ENCODE measurements at regions not wholly inside any gene's neighbourhood (a gene's known extent, or its start where the extent isn't known, plus 50 kb on each side); places are given as distances from the start of the nearest gene placed in this dataset.

DNA sequence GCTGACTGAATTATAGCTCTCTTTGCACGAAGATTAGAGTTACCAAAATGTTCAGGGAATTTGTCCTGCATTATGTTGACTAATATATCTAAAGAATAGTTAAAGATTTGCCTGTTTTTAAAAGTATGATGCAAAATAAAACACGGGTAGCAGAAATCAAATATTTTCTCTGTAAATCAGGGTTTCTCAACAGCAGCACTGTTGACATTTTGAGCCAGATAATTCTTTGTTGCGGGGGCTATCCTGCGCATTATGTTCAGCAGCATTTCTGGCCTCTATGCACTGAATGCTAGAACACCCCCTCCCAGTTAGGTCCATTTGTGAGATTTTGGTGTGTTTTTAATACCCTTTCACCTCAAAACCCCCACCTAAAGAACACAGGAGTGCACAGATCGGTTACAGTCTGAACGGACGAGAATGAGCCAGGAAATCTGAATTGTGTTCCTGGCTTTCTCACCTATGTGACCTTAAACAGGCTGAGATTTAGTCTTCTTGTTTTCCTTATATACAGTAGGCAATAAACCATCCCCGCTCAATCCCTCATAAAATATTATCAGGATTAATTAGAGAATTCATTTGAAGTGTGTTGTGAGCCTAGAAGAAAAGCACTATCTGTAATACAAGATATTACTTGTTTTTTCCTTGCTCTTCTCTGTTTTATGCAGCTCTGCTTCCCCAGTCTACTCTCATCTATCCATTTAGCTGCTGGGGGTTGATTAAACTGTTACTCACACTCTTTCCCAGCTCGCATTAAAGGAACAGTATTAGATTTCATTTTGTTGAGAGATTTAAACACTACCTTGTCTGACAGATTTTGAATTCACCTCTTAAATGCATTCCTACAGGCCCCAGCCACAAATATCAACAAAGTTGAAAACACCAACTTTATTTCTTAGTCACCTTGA, 247.5 kb upstream of the GOLIM4 start:
- no peak for DNase-seq

- no peak for DNase-seq
These were observed 246.5 kb upstream of the GOLIM4 start for GRCh38 chr3:168341956-168342936.

DNA sequence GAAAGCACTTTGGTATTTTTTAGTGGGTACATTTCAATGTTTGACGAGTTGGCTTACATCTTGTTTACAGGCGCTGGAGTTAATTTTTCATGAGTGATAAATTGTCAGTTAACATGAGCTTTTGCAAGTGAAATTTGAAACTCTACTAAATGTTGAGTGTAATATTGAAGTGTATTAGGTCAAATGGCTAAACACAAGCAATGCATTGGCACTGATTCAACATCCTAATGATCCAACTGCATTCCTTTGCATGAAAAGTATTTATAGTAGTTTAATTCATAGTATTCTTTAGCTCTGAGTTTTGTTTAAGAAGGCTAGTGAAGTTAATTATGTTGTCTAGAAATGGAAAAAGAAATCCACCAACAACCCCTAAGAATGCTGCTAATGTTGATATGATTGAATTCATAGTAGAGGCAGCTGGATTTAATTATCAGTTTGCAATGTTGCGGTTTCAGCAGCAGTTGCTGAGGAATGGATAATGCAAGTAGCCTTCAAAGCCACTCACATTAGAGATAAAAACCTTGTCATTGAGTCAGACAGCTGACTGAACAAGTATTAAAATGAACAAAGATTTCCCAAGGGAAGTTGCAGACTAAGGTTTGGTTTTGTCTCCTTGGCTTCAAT, 245.6 kb upstream of the GOLIM4 start:
- DNase-seq: no peak

GRCh38 chr3:168338161-168338560, 242.4 kb upstream of the GOLIM4 start:
- no peak for DNase-seq

- DNase-seq: no peak
These were observed 240.6 kb upstream of the GOLIM4 start for GRCh38 chr3:168336276-168336675.

DNA sequence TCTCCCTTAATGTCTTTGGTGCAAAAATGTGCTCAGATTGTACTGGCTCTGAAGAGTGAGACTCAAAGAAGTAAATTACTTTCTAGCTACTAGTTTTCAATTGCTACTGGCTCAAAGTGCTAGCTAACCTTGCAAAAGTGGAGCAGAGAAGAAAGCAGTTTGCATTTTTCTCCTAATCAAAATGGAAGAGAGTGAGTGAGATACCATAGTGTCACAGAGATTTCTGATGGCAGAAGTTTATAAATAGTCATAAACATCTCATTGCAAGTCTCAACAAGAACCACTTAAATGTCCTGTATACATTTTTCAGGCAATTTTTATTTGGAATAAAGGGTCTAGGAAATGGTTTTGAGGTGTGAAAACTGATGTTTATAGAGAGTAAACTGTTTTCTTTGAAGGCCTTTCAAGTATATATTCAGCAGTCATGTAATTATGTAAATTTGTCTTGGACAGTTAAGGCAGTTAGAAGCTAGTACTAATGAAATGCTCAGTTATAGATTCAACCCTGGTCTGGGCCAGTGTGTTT, 237.7 kb upstream of the GOLIM4 start:
- no peak for DNase-seq

DNA sequence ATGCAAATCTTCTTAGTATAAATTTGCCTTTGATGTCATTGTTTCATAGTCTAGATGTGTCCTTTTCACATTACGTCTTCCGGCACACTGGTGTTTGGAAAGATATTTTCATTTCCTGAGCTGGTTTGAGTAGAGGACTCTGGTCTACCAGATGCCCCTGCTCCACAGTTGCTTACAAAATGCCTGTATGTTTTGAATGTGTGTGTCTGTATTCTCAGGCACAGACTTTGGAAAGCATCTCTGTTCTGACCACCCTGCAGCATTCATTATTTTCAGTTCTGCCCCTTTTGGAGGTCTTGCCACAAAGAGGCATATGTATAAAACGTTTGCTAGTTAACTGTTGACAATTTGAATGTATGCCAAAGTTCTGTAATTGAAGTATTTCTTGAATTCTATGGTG, 236.0 kb upstream of the GOLIM4 start:
- no peak for DNase-seq

DNA sequence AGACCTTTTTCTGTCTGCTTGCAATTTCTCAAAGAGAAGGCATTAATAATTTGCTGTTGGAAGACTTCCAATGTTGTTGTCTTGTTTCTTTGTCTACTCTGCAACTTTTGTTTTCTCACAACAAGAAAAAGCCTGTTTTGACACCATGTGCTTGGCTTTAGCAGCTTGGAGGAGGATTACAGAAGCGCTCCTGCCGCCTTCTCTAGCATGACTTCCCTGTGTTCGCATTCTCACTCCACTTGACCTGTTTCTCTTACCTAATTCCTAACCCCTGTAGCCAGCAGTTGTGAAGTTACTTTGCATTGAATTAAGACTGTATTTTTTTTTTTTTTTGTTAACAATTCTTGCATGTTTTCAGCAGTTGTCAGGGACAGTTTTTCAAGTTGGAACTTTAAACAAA, 235.3 kb upstream of the GOLIM4 start:
- DNase-seq: no peak

DNA sequence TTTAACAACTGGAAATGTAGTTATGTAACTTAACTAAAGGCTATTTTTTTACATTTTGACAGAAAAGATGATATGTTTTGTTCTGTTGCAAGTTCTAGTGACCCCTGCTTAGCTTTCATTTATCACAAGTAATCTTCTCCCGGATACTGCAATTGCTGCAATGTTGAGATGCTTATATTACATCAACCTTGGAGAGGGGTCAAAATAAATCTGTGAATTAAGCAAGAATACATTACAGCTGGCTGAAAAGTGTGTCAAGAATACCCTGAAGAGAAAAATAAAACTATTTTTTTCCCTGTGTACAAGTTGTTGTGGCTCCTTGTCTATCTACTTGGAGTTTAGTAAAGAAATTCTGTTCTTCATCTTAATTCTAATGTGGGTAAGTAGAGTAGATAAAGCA, 232.1 kb upstream of the GOLIM4 start:
- no peak for DNase-seq

DNA sequence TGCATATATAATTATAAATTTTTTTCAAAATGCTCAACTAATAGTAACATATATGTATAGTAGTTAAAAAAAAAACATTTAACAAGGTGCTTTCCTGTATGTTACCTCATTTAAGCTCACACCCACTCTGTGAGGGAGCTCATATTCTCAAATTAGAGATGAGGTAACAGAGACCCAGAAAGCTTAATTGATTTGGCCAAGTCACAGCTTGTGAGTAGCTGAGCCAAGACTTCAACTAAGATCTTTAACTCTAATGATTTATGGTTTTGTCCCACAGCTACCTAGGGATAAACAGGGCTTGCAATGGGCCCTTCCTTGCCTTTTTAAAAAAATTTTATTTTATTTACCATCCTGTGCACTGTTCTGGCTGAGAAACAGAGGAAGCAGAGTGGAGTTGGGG, 230.0 kb upstream of the GOLIM4 start:
- no peak for DNase-seq

- no peak for DNase-seq
These were observed 227.2 kb upstream of the GOLIM4 start for GRCh38 chr3:168322941-168323340.

DNA sequence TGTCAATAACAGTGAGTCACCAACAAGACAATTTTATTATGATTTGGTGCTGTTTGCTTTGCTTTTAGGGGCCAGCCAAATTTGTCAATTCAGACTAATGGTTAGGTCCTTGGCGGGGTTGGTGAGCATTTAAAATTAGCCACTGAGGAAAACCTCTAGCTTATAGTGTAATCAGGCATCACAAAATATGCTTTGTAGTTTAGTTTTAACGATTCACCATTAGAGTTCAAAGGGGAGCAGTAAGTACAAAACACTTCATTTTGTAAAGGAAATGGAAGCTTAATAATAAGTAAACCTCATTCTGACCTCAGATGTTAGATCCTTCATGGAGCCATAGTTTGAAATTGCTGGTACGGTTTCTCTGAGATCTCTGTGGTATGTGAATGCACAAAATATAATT, 218.4 kb upstream of the GOLIM4 start:
- DNase-seq: no peak

DNA sequence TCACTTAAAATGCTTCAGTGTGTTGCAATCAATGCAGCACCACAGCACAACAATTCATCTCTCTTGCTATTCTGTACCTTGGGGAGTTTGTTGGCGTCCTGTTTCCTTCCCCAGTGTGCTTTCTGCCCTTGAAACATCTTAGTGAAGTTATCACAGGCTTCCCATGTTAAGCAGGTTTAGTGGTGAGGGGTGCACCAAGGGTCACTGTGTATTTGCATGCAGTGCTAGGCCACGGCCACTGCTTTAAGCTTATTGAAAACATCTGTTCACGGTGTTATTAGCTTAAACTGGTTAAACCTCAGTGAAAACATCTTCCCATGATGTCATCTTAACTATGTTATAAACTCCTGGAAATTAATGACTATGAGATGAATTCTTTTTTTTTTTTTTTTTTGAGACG, 217.3 kb upstream of the GOLIM4 start:
- no peak for DNase-seq

DNA sequence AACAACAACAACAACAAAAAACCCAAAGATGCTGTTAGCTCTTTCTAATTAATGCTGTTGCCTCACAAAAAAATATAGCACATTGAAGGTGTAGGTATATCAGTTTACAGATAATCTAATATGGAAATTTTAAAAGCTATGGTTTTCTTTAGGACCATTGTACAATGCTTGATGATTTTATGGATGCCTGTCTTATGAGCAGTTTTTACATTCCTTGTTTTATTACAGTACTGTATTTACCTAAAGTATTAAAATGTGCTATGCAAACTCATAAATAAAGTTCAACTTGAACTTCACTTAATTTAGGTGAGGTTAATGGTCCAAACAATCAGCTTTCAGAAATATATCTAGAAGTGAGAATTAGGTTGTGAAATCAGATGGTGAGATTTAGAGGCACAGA, 212.2 kb upstream of the GOLIM4 start:
- DNase-seq: no peak

GRCh38 chr3:168295027-168295426, 199.3 kb upstream of the GOLIM4 start:
- no peak for DNase-seq

DNA sequence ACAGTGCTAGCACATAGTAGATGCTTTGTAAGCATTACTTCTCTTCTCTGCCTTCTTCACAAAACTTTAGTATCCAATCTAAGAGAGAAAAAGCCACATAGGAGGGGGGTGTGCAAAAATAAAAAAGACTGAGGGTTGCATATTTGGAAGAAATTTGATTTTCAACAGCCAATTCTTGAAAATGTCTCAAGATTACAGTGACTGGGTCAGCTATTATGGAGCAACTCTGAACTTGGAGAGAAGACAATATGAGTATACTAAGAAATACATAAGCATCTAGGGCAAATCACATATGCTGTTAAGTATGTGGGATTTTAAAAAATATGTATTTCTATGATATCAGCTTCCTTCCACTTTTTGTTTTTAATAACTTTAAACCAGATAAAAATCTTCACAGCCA, 196.6 kb upstream of the GOLIM4 start:
- DNase-seq: no peak

GRCh38 chr3:168289471-168290008, 193.8 kb upstream of the GOLIM4 start:
- no peak for DNase-seq

DNA sequence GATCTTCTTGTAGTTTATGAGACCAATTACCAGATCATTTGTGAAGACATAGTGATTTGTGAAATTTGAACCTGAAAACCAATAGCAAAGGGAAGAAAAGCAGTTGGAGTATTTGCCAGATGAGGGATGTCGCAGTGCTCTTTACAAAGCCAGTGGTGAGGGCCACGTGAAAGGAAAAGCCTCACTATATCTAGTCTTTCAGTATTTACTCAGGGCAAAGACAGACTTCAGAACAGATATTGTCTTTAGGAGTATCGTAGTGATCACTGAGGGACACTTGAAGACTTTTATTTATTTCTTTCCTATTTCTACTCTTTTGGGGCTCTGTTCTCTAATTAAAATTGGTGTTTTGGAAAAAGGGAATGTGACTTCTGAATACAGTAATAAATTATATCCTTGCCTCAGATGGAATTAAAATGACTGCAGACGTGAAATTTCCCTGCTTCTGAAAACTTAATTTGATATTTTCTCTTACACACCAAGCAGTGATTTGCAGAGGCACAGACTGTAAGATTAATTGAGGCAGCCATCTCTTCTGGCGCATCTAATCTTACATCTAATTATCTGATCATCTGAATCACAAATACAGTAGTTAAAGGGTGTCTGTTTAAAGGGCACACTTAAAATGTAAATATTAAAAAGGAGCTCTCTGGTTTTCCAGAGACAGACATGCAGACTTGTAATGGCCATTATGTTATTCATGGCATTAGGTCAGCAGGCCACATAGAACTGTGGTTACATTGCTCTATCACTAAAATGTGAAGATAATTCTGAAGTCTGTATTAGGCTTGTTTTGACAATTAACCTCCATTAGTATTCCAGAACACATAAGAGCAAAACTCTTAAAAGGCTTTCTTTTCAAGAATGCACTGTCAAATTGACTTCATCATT, 193.0 kb upstream of the GOLIM4 start:
- DNase-seq: no peak

GRCh38 chr3:168285506-168285905, 189.8 kb upstream of the GOLIM4 start:
- DNase-seq: no peak

- no peak for DNase-seq
These were observed 189.0 kb upstream of the GOLIM4 start for GRCh38 chr3:168284728-168285127.

DNA sequence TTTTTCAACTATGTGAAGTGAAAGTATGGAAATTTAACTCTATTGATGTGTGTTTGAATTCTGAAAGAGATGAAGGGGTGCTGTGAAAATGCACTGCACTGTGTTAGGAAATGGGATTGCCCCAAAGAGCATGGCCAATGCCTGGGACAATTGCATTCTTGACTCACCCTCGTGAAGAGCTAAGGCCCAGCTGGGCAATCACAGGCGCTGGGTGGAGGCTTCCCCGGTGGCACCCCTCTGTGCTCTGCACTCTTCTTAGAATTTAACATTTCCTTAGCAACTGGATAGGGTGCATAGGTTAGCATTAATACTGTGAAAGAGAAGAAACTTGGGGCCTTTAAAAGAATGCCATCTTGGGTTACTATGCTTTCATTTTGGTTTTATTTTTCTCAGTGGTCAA, 179.9 kb upstream of the GOLIM4 start:
- DNase-seq: no peak

DNA sequence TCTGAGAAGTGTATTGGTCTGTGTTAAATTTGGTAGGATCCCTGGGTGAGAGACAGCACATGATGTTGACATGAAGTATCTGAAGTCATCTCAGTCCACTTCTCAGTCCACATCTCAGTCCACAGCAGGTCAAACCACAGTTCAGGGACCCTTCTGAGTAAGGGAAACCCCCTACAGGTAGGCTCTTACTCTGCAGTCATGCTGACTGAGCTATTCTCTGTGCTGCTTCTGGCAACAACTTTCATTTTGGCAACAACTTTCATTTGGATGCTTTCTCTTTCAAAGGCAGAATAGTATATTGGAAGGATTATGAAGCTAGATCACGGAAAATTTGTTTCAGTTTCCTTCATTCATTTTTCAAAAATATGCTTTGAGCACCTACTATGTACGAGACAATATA, 178.2 kb upstream of the GOLIM4 start:
- no peak for DNase-seq
